Hepatocyte (in vitro differentiated cells): ENCODE measurements at regions not wholly inside any gene's neighbourhood (a gene's known extent, or its start where the extent isn't known, plus 50 kb on each side); places are given as distances from the start of the nearest gene placed in this dataset.

ENCODE experiments used
- EZH2 ChIP-seq: fragments of 200-600 bp; sonication (generic); IDR thresholded peaks from 2 replicates; pipeline ENCODE4 v1.6.1; 2016; ENCODE audit warnings: antibody characterized with exemption, mild to moderate bottlenecking, borderline replicate concordance
- TF ChIP-seq, protein P1 (sequence below): fragments of 200-600 bp; sonication (generic); IDR thresholded peaks from 2 replicates; pipeline ENCODE4 v1.5.1; 2016; ENCODE audit warnings: antibody characterized with exemption, mild to moderate bottlenecking; ENCODE audit not compliant: poor library complexity

DNA sequence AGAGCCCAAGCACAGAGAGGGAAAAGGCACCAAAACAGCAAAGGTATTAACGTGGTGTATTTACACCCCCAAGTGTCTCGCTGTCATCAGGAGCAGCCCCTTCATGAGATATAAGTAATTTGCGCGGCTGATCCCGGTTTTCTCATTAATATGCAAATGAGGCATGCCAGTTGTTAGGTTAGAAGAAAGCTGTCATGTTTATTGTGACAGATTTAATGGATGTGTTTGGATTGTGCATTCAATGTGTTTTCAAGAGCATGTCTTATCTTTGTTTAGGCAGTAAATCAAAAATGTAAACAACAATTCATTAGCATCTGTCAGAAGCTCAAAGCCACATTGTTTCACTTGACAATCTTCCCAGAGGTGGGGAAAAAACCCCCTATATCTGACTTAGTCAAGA lies 56.5 kb upstream of the CTBP2 start:
- TF ChIP-seq EZH2, result no peak
- TF ChIP-seq, protein P1, sequence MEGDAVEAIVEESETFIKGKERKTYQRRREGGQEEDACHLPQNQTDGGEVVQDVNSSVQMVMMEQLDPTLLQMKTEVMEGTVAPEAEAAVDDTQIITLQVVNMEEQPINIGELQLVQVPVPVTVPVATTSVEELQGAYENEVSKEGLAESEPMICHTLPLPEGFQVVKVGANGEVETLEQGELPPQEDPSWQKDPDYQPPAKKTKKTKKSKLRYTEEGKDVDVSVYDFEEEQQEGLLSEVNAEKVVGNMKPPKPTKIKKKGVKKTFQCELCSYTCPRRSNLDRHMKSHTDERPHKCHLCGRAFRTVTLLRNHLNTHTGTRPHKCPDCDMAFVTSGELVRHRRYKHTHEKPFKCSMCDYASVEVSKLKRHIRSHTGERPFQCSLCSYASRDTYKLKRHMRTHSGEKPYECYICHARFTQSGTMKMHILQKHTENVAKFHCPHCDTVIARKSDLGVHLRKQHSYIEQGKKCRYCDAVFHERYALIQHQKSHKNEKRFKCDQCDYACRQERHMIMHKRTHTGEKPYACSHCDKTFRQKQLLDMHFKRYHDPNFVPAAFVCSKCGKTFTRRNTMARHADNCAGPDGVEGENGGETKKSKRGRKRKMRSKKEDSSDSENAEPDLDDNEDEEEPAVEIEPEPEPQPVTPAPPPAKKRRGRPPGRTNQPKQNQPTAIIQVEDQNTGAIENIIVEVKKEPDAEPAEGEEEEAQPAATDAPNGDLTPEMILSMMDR, result no peak
